GM21360 (cell line): ENCODE measurements at regions not wholly inside any gene's neighbourhood (a gene's known extent, or its start where the extent isn't known, plus 50 kb on each side); places are given as distances from the start of the nearest gene placed in this dataset.
A peak's percentile ranks its signal among the peaks of the same experiment; 100 is the strongest.
"Not testable (repeated sequence)": the region's sequence is repeated elsewhere in the genome, so short reads cannot be mapped to it uniquely, and the experiment has no call there.

Source experiments
- ATAC-seq: cut with Tn5 transposase; IDR thresholded peaks from one replicate; pipeline ENCODE4 v1.9.1; 2021; ENCODE audit warnings: mild to moderate bottlenecking, moderate library complexity; ENCODE audit not compliant: unreplicated experiment

- ATAC-seq = no peak
Measured at GRCh38 chr1:233435622-233436021, 108.1 kb downstream of the MAP3K21 start.

DNA sequence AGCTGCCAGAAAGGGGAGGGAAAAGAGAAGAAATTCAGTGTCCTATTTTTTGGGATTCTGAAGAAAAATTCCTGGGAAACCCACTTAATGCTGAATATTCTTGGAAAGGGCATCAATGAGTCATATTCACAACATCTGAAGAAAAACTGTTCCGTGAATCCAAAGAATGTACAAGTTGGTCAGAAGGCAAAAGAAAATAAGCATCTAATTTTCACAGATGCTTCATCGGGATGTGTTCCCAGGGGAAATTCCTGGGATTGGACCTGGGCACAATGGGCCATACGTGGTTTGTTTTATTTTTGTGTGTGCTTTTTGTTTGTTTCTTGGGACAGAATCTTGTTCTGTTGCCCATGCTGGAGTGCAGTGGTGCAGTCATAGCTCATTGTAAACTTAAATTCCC, 112.2 kb downstream of the MAP3K21 start:
- ATAC-seq = no peak

DNA sequence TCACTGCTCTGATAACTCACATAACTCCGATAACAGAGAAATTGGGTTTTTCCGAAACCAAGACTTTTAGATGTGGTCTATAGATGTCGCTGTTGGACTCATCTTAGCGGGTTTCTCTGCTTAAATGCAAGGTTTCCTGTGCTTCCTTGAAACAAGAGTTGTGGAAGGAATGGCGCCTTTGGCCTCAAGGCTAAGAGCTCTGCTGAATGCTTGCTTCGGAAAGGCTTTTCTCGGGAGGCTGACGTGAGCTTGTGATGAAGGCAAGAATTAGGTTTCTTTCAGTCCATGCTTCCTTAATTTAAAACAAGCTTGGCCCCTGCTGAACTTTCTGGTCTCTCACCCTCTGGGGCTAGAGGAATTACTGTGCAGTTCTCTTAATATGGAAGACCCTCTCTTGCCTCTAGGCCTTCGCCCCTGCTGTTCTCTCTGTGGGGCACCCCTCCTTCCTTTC, 113.5 kb downstream of the MAP3K21 start:
- ATAC-seq = no peak

DNA sequence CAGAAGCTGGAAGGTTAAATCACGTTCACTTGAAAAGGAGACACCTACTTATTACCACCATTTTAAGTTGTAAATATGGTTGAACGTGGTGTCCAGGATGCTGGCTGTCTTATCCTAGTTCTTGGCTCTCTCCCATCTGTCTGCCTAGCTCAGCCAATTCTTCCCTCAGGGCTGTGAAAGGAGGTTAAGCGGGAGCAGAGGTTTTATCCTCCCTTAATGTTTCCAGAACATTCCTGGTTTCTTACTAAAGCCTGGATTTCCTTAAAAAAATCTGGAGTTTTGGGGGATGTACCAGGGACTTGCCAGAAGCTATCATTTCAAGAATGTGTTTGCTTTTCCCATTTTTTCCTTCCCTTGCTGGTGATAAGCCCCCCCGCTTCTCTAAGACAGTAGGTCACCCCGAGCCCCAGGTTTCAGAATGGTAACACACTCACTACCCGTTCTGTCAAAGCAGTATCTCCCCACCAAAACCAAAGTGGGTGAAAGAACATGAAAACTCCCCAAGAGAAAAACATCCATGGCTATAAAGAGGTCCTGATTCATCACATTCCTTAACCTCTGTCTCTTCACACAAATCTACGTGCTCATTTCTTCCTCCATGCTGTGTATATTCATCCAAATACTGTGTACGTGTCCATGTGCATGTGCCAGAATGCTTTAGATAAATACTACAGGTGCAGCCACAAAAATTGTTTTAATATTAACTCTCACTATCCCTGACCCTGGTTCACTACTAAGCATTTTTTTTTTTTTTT, 114.7 kb downstream of the MAP3K21 start:
- no peak for ATAC-seq

DNA sequence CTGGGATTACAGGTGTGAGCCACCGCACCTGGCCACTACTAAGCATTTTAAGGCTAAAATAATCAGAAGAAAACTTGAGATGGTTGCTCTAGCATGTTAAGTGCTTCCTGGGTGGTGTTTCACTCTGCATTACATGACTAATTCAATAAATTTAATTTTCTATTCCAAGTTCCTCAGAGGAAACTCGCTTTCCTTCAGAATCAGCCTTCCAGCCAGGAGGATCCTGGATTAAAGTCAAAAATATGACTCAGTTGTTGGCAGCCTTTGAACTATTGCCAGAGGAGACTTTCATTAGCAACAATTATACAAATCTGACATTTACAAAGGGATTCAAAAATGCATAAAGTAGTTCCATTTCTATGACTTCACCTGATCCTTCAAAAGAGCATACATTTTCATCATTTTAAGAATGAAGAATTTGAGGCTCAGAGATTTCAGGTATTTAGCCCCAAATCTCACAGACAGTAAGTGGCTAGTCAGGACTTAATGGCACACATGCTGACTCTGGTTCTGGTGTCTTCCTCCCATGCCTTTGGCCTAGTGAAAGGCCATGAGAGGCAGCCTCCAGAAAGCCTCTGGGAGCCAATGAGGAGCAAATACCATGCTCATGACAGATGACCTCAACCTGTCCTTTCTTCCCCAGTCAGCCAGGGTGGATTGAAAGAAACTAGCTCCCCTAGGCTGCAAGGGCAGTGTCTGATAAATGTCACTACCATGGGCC, 115.7 kb downstream of the MAP3K21 start:
- ATAC-seq = no peak

GRCh38 chr1:233444484-233444883, 117.0 kb downstream of the MAP3K21 start:
- ATAC-seq = no peak

DNA sequence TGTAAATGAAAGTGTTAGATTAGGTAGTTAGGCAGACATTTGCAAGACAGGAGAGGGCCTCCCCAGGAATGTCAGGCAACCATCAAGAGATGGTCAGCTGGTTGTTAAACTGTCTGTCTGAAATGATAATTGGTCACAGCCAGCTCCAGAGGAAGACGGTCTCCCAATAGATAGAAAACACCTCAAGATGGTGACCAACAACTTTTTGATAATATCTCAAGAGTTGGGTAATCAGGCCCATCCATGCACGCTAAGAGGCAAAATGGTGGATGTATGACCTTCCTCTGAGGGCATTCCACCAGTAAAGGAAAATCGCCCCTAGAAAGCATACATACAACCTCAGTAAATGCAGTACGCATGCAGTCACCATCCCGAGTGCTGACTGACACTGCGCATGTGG, 118.2 kb downstream of the MAP3K21 start:
- no peak for ATAC-seq

DNA sequence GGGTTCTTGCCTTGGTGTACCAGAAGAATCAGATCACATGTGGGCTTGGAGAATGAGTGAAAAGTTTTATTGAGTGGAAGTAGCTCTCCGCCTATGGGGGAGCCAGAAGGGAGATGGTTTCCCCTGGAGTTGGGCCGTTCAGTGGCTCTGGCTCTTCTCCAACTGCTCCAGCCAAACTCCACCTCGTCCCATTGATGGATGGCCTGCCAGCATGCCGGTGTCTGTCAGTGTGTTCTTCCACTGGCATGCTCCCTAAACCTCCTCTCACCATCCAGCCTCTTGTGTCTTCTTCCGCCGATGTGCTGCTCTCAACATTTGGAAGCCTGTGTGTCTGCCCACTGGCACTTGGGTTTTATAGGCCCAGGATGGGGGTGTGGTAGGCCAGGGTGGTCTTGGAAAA, 119.4 kb downstream of the MAP3K21 start:
- no peak for ATAC-seq

- ATAC-seq = no peak
Measured at GRCh38 chr1:233448109-233448689, 120.7 kb downstream of the MAP3K21 start.

GRCh38 chr1:233452724-233453123, 125.2 kb downstream of the MAP3K21 start:
- ATAC-seq = no peak

- no peak for ATAC-seq
Measured at GRCh38 chr1:233453433-233454200, 126.1 kb downstream of the MAP3K21 start.

- ATAC-seq = peak; percentile 72
Measured at GRCh38 chr1:233459470-233459945, 132.0 kb downstream of the MAP3K21 start.

DNA sequence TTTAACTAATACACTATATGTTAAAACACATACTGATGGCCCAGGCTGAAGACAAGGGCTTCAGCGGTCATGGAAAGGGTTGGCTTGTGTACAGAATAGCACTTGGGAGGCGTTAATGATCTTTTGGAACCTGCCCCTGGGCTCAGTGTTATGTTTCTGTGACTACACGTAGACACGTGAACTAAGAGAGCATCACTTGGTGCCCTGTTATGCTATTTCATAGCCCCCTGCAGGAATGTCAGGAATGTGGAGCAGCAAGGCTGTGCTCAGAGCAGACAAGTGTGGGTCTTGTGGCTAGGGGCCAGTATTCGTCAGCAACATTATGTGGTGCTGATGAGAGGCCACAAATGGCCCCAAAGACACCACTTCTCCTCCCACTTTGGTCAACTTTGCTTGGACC, 132.4 kb downstream of the MAP3K21 start:
- ATAC-seq = no peak

DNA sequence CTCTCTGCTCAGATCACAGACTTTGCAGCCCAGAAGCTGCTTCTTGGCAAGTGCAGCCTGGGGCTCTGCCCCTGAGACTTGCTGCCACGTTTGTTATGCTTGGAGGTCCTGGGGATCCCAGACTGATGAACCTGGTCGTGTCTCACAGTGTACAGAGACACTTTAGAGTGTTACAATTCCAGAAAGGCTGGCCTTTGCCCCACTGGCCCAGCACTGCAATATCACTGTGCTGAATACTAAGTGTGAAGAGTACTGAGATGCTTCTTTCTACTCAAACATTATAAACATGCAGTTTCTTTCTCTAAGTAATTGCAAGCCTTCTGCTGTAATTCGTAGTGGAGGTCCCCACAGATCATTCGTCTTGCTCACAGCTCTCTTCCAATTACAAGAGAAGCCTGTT, 133.2 kb downstream of the MAP3K21 start:
- ATAC-seq = no peak

- ATAC-seq = no peak
Measured at GRCh38 chr1:233461847-233462246, 134.3 kb downstream of the MAP3K21 start.

DNA sequence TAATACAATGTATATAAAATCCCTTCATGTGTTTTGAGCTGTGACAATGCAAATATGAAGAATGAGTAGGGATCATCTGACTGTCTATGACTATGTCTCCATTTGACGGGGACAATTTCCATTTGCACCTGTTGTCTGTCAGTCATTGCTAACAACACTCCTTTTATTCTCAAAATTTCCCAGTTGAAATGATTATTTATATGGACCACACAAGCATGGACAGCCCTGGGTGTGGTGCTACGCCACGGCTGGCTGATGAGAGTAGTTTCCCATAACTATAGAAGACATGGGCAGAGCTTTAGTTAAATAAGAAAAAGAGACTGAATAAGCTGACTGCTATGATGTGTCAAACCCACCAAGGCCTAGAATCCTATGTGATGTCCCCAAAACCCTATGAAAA, 135.8 kb downstream of the MAP3K21 start:
- ATAC-seq = no peak

GRCh38 chr1:233465745-233466343, 138.3 kb downstream of the MAP3K21 start:
- ATAC-seq = no peak

GRCh38 chr1:233470741-233471499, 143.0 kb upstream of the KCNK1 start:
- ATAC-seq = no peak

- ATAC-seq = not testable (repeated sequence)
Measured at GRCh38 chr1:233471851-233472250, 142.1 kb upstream of the KCNK1 start.

GRCh38 chr1:233472796-233473195, 141.1 kb upstream of the KCNK1 start:
- not testable (repeated sequence) for ATAC-seq
